Breast epithelium (tissue), 3 donors: ENCODE measurements at regions not wholly inside any gene's neighbourhood (a gene's known extent, or its start where the extent isn't known, plus 50 kb on each side); places are given as distances from the start of the nearest gene placed in this dataset.

ENCODE experiments used
- POLR2A ChIP-seq: fragments of 450-650 bp; IDR thresholded peaks from one replicate; pipeline ENCODE4 v1.6.1; 2016; ENCODE audit warnings: antibody characterized with exemption, mild to moderate bottlenecking, moderate library complexity
- POLR2AphosphoS5 ChIP-seq, 3 donors: sonication (generic); formaldehyde crosslinking; IDR thresholded peaks; one replicate each; pipeline ENCODE4 v1.6.1; 2017; ENCODE audit warnings: antibody characterized with exemption in 3 of 3
- TF ChIP-seq, protein P1 (sequence below), 3 donors: fragments of 450-650 bp; IDR thresholded peaks; one replicate each; pipeline ENCODE4 v1.5.1; 2016 to 2017; ENCODE audit warnings: antibody characterized with exemption in 3 of 3, mild to moderate bottlenecking in 3 of 3, moderate library complexity in 3 of 3

DNA sequence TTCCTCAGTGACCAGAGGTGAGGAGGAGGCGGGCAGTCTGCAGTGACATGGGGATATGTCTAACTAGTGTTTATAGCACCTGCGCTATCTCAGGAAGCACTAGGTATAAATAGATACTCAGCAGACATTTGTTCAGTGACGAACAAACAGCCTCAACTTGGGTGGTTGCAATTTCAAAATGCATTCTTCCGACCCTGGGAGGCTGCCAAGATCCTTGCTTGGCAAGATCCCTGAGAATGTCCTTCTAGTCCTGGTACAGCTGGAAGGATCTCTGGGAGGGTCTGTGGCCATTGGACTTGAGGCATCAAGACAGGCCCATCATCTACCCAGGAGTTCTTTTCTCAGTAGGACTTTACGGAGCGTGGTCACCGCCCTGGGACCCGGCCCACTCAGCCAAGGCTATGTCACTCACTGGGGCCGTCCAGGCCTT is 299.5 kb downstream of the ZNF536 start:
- TF ChIP-seq POLR2AphosphoS5 (IDR thresholded peaks at IDR 0.05) (no peak), POLR2A (no peak)
- TF ChIP-seq, protein P1, sequence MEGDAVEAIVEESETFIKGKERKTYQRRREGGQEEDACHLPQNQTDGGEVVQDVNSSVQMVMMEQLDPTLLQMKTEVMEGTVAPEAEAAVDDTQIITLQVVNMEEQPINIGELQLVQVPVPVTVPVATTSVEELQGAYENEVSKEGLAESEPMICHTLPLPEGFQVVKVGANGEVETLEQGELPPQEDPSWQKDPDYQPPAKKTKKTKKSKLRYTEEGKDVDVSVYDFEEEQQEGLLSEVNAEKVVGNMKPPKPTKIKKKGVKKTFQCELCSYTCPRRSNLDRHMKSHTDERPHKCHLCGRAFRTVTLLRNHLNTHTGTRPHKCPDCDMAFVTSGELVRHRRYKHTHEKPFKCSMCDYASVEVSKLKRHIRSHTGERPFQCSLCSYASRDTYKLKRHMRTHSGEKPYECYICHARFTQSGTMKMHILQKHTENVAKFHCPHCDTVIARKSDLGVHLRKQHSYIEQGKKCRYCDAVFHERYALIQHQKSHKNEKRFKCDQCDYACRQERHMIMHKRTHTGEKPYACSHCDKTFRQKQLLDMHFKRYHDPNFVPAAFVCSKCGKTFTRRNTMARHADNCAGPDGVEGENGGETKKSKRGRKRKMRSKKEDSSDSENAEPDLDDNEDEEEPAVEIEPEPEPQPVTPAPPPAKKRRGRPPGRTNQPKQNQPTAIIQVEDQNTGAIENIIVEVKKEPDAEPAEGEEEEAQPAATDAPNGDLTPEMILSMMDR (IDR thresholded peaks at IDR 0.05) = no peak
